ENCODE measurements at regions not wholly inside any gene's neighbourhood (a gene's known extent, or its start where the extent isn't known, plus 50 kb on each side); places are given as distances from the start of the nearest gene placed in this dataset.
"Not testable (repeated sequence)": the region's sequence is repeated elsewhere in the genome, so short reads cannot be mapped to it uniquely, and the experiment has no call there.

DNA sequence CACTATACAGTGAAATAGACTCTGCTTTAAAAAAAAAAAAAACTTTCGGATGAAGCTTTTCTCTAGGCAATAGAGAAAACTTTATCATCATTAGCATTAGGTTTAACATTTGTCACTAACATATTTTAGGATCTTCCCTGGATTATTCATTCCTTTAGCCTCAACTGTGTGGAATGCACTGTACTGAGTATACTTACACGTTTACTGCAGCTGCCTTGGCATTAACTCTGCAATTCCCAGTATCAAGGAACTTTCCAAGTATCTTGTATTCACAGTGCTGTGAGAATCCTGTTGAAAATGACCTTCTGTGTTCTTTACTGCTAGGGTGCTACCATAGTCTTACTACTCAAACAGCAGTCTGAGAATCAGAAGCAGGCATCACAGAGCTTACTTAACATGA is 328.2 kb upstream of the COL3A1 start:
- no peak for DNase-seq (ENCODE audit: low spot score)

DNA sequence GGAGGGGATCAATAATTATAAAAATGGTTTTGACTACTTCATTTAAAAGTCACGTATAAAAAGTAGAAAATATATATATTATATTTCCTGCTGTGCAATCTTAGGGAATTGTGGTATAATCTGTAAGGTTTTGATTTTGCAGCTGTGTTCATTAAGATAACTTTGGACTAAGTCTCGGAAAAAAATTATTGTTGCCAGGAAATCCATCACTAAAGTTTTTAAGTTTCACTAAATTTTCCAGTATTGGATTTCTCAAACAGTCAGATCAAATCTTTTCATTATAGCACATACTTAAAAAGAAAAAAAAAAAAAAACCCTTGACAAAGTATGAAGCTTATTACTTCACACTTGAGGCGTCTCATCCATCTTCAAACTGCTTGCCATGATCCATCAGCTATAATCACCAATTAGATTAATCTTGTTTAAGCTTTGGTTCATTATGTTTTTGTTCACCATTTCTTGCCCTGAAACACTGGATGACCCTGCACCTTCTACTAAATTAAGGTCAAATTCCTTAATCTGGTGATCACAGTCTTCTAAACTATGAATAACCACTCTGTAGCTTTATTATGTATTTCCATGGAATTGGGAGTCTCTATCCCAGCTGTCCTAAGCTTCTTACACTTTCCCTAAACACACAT is 326.6 kb upstream of the COL3A1 start:
- no peak for DNase-seq (ENCODE audit: low spot score)

DNA sequence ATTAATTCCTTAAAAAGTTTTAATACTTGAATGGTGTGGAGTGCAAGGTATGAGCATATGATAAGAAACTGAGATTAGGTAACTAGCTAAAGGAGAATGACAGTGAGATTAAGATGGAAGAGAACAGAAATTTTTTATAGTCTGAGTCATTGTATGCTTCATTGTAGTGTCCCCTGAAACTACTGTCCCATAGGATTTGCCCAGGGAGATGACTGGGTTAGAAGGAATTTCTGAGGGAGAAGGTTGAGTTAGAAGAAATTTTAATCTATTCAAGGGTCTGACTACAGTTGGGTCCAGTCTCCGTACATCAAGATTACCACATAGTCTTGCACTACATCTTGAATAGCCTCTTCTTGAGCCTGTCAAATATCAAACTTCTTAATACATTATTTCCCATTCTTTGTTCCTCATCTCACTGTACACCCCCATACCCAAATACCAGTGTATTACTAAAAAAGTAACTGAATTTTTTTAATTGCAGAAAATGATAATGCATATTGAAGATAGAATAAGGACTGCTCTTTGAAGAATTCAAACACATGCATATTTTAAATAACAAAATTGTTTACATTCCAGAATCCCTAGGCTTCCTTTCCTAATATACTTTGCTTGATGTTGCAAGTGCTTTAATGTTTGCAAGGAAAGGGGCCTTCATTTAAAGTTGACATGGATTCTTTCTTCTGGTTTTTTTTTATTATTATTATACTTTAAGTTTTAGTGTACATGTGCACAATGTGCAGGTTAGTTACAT is 314.3 kb upstream of the COL3A1 start:
- no peak for DNase-seq (ENCODE audit: low spot score)

DNA sequence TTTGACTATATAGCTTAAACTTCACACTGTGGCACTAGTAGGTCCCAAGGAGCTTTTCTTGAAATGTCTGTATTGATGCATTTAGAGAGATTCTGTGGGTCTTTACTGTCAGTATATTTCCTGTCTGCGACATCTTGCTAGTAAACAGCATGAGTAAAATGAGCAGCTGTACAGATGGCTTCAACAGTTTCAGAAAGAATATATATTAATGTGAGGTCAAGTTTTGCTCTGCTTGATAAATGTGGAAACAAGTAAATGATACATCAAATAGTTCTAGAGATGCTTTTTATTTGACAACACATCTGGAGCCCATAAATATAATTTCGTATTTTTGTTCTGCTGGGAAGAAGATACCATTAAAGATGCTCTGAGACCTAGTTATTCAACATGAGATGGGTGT is 310.9 kb upstream of the COL3A1 start:
- no peak for DNase-seq (ENCODE audit: low spot score)

DNA sequence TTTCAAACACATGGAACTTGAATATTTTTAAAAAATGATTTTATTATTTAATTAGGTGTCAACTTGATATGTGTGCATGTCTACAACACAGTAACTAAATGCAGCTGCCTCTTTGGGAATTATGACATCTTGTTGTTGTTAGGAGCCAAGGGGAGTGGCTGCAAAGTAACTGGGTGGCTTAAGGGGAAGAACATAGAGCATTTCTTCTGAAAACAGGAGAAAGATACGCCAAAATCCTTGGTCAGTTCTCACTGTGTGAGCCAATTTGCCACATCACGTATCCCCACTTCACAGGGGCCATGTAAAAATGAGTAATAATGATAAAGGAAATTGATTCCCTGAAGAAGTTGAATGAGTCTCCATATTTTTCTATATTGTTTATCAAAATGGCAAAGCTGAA is 309.8 kb upstream of the COL3A1 start:
- DNase-seq (ENCODE audit: low spot score), result no peak

DNA sequence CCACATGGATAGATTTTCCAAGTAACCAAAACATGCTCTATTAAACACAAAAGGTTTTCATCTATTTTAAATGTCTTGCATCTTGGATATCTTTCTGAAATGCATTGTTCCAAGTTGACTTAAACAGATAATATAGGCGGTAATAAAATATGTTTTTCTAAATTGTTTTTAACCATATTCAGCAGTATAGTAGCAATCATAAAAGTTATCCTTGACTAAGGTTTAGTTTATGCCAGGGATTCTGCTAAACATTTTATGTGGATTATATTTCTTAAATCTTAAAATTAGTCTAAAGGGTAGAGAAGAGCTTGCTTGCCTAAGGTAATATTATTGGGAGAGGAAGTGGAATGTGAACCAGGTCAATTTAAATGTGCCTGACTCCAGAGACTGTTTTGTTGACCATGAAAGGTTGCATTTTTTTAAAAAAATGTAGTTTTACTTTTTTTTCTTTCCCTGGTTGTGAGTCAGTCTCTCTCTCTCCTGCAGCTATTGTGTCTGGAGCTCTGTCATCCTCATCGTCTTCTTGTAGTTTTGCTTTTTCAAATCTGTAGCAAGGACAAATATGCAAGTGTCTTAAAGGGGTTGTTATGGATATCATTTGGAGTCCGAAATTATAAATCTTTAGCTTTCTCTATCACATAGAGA is 309.1 kb upstream of the COL3A1 start:
- DNase-seq (ENCODE audit: low spot score), result no peak

DNA sequence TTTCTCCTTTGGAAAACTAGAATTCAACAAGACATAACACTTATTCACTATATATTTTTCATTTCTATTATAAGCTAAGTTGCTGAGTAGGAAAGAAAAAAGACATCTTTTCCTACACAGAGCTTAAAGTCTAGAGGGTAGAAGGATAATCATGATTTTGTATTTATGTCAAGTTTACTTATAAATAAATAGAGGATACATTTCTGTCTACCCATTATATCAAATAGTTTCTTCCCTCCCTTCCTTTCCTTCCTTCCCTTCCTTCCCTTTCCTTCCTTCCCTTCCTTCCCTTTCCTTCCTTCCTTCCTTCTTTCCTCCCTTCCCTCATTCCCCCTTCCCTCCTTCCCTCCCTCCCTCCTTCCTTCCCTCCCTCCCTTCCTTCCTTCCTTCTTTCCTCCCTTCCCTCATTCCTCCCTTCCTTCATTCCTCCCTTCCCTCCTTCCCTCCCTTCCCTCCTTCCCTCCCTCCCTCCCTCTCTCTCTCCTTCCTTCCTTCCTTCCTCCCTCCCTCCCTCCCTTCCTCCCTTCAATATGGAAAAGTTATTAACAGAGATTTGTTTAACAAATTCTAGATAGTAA is 308.4 kb upstream of the COL3A1 start:
- DNase-seq (ENCODE audit: low spot score), result no peak

DNA sequence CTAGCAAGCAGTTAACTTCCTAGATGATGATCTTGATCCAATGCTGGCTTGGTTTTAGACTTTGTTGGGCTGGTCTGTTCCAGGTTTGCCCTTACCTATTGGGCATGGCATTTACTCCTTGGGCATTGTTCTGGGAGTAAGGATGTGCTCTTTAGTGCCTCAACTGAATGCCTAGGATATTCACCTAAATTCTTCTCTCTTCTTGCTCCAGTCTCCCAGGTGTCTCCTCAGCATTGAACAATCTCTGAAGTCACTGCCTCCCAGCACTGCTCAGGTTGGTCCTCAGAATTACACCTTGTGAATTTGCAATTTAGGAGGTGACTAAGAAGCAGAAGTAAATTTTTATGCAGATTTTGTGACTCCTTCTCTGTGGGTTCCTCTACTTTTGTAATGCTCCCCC is 307.7 kb upstream of the COL3A1 start:
- DNase-seq (ENCODE audit: low spot score), result no peak

DNA sequence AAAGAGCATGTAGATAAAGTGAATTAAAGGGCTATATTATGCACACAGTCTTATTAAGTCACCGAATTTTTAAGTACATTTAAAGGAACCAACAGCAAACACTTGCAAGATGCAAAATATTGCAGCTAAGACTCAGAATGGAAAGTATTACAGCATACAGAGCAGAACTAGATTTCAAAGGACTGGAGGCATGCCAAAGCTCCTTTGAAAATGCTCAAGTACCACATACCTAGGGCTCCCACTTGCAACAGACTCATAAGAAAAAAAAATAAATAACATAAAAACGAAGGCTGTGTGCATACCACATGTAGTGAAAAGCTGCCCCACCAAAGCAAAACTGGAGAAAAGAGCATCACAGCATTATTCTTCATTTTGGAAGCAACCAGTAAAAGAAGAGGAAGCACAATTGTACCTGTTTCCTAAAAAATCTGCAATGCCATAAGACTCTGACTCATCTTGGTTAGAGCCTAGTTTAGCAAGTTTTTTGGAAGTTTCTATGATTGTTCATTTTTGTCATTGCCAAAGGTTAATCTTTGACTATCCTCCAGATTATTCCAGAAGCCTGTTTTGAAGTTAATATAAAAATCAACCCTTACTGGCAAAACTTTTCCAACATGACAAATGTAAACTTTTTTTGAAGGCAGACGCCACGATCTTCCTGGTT is 306.0 kb upstream of the COL3A1 start:
- DNase-seq (ENCODE audit: low spot score), result no peak

DNA sequence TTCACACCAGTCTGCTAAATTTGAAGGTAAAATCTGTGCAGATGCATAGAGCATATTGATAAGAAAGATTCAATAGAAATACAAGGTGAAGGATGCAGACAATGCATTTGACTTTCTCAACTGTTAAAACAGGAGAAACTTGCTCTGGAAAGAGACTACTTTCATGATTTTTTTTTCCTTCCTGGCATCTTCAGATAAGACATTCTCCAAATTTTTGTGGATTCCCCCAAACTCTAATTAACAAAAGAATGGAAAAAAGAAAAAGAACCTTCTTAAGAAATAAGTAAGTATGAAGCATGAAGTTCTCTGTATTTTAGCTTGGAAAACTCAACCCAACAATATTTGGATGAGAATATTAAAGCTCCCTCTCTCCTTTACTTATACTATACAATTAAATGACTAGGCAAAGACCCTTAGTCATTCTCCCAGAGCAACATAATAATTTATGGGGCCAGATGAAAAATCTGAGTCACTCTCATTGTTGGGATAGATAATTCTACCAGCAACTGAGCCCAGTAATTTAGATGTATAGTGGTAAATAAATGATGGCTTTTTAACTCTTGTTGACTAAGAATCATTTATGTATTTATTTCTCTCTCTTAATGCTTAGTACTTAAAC is 298.7 kb upstream of the COL3A1 start:
- DNase-seq (ENCODE audit: low spot score), result no peak

DNA sequence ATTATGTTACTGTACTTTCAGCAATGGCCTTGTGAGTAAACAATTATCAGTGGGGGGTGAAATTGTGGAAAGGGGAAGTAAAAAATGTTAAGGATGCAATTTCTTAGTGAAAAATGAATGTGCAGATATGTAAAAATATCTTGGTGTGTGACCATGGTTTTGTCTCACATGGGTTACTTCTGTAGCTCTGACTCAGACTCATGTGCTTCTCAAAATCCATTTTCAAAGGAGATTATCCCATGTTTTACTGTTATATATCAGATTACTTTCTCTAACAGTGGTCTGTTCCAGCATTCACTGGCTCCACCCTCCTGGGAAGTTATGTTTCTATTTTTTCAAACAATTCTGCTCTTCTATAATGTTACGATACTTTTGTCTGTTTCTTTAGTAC is 298.2 kb upstream of the COL3A1 start:
- DNase-seq (ENCODE audit: low spot score), result no peak

DNA sequence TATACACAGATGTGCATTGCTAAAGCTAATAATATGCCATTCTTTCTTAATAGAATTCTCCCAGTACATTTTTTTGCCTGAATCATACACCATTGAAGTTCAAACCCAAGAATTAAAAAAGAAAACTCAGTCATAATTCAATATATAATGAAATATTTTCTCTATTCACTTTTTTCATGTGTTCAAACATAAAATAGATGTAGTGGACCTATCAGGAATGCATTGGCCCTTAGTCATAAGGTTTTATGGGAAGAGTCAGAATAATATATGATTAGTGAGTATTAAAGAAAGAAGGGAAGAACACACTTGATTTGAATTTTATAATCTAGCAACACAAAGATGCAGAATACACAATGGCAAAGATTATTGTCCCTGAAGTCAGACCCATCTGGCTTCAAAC is 297.0 kb upstream of the COL3A1 start:
- no peak for DNase-seq (ENCODE audit: low spot score)

DNA sequence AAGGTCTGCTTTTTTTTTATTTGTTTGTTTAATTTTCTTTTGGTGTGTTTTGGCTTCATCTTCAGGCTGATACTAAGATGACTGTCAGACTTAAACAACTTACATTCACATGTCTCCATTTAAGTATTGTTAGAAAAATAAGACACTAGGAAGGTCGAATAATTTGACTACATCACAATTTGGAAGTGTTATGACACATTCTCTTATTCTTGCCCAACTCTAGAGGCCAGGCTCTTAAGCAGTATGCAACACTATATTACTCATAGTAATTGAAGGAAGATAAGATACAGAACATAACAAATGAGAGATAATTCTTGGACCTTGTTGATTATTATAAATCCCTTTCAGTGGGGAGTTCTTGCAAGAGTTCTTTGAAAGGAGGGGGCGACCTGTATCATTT is 295.3 kb upstream of the COL3A1 start:
- DNase-seq (ENCODE audit: low spot score), result no peak

DNA sequence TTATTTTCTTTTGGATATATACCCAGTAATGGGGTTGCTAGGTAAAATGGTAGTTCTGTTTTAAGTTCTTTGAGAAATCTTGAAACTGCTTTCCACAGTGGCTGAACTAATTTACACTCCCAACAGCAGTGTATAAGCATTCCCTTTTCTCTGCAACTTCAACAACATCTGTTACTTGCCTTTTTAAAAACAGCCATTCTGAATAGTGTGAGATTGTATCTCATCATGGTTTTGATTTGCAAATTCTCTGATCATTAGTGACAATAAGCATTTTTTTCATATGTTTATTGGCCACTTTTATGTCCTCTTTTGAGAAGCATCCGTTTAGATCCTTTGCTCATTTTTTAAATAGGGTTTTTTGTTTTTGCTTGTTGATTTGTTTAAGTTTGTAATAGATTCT is 291.3 kb upstream of the COL3A1 start:
- DNase-seq (ENCODE audit: low spot score), result no peak

DNA sequence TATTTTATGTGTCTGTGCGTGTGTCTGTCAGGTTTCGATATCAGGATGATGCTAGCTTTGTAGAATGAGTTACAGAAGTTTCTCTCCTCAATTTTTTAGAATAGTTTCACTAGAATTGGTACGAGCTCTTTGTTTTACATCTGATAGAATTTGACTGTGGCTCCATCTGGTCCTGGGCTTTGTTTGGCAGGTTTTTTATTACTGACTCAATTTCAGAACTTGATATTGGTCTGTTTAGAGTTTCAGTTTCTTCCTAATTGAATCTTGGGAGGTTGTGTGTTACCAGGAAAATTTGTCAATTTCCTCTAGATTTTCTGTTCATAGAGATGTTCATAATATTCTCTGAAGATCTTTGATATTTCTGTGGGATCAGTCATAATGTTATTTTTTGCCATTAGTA is 289.4 kb upstream of the COL3A1 start:
- DNase-seq (ENCODE audit: low spot score), result no peak

DNA sequence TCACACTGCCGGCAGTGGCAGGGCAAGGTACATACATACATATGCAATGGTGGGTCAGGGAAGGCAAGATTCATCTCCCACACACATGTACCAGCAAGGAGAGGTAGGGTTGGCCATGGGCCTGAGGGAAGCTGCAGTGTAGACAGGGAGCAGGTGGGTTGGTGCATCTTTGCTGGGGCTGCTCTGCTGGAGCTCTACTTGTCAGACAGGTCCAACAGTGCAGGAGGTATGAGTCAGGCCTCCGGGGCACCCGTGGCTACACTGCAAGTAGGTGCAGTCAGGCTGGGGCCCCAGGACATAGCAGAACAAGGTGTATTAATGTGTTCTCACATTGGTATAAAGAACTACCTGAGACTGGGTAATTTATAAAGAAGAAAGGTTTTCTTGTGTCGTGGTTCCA is 281.1 kb upstream of the COL3A1 start:
- DNase-seq (ENCODE audit: low spot score), result no peak

DNA sequence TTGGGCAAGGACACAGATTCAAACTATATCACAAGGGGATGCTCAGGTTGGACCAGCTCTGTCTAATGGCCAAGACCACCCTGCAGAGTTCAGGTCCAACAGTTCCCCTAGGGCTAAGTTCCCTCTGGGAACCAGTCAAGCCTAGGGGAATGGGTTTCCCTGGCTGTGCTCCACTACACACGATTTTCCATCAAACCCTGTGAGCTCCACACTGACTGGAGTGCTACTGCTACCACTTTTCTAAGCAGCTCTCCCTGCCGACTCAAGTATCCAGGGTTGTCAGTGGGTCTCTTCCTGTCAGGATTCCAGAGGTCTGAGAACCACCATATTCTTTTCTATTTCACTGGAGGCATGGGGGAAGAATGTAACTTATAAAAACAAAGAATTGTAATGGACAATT is 280.4 kb upstream of the COL3A1 start:
- DNase-seq (ENCODE audit: low spot score), result no peak

DNA sequence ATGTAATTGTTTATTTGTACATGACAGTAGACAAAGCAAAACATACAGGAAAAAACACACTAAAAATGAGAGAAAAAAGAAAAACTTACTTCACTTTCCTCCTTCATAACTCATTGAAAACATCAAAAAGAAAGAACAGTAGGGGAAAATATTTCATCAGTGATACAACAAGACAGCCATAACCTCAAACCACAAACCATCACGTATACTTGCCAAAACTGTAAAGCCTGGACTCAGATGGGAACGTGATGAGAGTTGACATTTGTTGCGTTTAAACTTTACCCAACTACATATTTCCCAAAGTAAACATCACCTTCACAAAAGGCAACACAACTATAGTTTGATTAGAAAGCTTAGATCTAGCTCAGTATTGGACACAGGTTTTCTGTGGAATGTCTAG is 278.2 kb upstream of the COL3A1 start:
- no peak for DNase-seq (ENCODE audit: low spot score)

DNA sequence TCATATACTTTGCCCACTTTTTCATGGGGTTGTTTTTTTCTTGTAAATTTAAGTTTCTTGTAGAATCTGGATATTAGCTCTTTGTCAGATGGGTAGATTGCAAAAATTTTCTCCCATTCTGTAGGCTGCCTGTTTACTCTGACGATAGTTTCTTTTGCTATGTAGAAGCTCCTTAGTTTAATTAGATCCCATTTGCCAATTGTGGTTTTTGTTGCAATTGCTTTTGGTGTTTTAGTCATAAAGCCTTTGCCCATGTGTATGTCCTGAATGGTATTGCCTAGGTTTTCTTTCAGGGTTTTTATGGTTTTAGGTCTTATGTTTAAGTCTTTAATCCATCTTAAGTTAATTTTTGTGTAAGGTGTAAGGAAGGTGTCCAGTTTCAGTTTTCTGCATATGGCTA is 276.0 kb upstream of the COL3A1 start:
- DNase-seq (ENCODE audit: low spot score), result not testable (repeated sequence)

DNA sequence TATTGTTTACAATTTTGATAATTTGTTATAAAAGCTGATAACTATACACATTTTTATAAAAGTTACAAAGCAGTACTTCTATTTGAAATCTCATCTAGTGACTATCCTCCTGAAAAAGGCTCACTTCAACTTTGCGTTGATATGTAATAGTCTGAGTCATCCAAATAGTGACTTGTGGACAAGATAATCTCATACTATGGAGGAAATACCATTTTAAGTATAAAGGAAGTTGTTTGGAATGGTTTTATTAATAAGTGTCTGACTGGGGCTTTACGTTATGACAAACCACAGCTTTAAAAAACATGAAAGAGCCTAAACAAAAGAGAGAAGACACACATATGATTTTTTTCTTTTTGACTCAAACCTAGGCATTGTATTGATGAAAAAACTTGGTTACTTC is 272.3 kb upstream of the COL3A1 start:
- DNase-seq (ENCODE audit: low spot score), result no peak

DNA sequence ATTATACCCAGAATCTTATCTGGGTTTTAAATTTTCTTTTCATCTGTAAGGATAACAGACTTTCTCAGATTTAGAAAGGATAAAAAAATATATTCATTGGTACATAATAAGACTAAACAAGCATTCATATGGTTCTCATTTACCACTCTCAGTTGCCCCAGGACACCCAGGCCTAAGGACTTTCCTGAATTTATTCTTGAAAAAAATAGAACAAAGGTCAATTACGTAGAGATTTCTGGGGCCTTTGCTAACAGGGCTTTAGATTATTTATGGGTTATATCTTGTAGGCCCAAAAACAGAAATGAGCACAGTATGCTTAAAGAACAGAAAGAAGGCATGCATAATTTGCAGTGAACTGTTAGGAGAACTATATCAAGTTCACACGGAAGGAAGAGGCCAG is 269.0 kb upstream of the COL3A1 start:
- no peak for DNase-seq (ENCODE audit: low spot score)

DNA sequence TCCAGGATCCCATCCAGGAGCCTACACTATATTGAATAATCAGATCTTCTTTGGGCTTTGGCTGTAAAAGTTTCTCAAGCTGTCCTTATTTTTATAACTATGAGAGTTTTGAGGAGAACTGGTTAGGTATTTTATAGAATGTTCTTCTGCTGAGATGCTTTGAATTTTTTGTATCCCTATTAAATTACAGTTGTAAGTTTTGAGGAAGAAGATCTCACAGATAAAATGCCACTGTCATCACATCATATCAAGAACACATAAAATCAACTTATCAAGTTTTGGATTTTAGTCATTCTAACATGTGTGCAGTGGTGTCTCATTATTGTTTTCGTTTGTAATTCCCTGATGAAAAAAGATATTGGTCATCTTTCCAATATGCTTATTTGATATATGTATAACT is 260.2 kb upstream of the COL3A1 start:
- no peak for DNase-seq (ENCODE audit: low spot score)

Measured in HuH-7.5 (cell line).